ENCODE measurements at regions not wholly inside any gene's neighbourhood (a gene's known extent, or its start where the extent isn't known, plus 50 kb on each side); places are given as distances from the start of the nearest gene placed in this dataset.

DNA sequence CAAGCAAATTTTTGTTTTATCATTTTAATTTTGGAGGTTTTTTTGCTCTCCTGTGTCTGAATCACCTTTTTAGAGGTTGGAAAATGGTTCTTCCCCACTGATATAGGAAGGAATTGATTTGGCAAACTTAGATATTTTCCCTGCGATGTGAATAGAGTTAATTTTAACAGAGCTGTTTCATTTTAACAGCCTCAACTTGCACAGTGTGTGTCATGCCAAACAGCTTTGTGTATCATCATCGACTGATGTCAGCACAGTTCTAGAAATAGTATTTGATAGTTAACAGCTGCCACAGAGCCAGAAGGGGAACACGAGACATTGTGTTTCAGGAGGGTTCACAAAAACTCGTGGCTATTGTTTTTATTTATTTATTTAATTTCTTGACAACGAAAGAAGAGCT is 243.1 kb upstream of the FOXN3 start:
- DNase-seq = no peak

DNA sequence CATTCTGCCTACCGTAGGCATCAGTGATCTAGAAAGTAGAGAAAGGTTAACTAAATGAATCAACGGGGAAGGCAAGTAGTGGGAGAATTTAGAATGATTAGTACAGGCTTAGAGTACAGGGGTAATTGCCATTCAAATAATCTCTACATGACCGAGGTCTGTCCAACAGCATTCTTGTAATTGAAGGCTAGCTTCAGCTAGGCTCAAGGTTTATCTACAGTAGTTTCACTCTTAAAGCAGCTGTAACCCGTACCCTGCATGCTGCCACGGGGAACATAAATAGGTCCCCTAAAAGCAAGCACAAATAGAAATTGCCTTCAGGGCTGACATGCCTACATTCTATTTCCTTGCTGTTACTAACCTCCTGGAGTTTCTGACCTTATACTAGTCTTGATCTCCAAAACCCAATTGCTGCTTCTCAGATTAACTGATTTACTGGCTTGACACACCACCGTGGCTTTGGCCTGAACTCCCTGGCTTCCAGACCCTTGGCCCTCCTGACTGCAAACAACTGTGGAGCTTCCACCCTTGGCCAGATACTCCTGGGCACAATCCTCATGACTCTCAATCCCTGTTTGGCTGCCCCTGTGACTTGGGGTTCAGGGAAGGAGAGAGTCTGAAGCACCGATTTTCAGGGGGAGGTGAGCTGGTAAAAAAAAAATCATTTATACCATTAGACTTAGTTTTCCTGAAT is 242.1 kb upstream of the FOXN3 start:
- no peak for DNase-seq

DNA sequence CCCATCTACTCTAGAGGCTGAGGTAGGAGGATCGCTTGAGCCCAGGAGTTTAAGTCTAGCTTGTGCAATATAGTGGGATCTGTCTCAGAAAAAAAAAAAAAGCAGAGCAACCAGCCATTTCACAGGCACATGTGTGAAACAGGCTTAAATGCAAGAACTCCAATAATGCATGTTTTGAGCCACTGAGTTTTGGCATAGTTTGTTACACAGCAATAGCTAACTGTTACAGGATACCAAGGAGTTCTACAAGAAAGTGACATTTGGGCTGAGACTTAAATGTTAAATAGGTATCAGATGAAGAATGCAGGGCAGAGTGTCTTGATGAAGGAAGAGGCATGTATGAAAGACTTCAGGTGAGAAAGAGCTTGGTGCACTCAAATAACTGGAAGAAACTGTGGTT is 240.0 kb upstream of the FOXN3 start:
- no peak for DNase-seq

DNA sequence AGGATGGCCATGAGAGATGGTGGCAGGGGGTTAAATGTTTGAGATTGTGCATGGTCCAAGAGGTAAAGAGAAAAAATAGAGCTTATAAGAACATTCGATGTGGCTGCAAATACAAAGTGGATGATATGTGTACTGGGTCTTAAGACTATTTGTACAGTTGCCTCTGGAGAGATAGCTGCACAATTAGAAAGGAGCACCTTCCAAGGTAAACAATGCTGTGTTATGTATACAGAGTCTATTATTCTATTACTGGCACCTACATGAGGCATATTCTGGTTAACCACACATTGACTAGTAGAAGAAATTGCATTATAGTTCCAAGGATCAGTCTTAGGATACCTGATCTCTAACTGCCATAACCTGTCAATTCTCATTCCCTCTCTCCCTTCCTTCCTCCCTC is 238.0 kb upstream of the FOXN3 start:
- DNase-seq = no peak

DNA sequence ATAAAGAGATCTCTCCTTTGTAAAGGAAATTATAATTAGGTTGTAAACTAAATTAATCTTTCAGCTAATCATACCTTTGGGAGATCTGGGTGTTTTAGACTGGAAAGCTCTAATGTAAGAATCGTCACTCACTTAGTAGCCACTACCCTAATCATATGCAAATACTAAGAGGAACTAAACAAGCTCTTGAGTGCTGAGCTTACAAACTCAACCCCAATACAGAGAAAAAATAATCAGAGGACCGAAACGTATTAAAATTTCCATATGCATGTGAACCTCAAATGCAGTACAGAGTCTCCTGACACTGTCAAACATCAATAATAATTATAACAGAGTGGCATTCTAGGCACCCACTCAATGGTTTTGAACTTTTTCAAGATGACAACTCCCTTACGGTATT is 235.3 kb upstream of the FOXN3 start:
- no peak for DNase-seq

DNA sequence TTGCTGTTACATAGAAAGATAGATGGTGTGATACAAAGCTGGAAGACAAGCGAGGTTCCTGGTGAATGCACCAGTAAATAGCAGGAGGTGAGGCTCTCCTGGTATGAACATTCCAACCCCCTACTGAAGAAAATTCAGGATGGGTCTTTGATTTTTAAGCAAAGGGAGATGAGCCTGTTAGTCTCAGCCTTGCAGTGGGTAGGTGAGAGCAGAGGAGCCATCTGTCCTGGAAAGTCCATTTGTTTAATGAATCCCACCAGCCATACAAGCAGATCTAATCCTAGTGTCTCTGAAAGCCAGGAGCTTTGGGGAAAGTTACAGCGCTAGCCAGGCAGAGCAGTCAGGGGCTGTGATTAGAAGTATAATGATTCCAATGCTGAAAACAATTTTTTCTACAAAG is 234.8 kb upstream of the FOXN3 start:
- no peak for DNase-seq

DNA sequence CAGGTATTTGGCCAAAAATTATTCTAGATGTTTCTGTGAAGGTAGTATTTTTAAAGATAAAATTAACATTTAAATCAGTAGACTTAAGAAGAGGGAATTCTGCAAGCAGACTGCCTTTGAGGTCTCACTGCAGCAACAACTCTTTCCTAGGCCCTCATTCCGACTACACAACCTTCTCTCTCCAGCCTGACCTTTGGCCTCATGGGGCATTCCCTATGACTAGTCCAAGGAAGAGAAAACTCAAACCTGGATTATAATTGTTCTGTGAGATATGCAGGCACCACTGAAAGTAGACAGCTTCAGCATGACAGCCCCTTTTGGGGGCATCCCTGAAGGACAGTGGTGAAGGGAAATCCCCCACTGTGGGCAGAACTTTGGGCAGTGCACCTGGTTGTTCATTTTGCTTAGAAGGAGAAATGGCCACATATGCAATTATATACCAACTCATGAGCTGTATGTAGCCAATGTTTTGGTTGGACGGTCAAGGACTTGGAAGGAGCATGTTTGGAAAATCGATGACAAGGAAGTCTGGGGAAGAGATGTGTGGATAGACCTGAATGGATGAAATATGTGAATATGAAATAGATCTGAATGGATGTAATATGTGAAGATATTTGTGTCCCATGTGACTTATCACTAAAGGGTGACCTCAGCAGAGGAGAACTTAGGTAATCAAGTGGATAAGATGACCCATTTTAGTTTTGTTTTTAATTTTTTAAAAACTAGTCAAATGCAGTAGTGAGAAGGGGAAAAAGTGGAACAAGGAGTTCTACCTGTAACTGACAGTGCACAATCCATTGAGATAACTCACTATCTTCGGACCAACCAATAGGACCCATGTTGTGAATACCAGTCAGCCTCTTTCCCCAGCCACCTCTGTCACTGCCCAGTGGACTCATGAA is 233.3 kb upstream of the FOXN3 start:
- no peak for DNase-seq

DNA sequence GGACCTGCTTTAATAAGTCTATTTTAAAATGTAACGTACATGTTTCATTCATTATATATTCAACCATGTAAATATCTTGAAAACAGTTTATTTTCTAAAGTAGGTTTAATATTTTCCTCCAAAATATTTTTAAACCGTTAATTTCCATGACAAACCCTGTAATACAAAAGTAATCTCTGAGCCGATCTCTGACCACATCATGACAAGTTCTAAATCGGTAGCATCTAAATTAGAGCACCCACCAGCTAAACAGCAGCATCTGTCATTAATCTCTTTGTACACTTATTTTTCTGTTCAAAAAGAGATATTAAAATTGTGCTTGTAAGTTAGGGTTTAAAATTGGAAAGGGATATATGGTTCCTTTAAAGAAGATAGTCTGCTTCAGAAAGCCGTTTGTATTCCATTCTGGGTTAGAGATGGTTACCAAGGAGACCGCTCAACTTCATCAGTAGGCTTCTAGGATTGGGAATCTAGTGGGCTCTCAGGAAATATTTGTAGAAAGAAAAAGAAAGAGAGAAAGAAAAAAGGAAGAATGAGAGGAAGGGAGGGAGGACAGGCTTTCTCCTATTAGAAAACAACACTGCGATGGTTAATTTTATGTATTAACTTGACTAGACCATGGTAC is 232.5 kb upstream of the FOXN3 start:
- DNase-seq = no peak

DNA sequence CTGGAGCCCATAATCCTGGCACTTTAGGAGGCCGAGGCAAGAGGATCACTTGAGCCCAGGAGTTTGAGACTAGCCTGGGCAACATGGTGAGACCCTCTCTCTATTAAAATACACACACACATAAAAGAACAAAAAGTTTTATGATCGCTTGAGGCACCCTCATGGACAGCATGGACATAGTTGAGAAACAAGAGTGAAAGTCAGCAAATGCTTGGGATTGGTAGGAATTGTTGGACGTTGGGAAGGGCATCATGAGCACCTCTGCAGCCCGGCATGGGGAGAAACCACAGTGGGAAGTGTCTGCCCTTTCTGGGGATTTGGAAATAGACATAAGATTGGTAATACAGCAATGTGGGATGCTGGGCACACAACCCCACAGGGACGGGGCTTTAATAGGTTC is 231.9 kb upstream of the FOXN3 start:
- DNase-seq = no peak

DNA sequence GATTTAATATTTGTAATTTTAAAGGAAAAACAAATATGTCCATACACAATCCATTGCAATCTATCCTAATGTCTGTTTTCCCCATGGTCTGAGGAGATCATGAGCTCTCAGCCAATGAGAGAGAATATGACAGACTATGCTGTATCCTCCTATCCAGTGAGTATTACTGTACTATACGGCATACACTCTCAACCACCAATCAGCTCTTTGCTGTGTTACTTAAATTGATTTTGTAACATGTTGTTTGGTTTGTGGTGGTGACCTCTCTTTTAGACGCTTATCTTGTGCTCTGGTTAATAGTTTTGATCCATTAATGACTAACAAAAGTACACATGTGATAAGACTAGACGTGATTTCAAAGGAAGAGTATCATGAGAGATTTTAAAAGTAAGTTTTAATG is 231.5 kb upstream of the FOXN3 start:
- no peak for DNase-seq

DNA sequence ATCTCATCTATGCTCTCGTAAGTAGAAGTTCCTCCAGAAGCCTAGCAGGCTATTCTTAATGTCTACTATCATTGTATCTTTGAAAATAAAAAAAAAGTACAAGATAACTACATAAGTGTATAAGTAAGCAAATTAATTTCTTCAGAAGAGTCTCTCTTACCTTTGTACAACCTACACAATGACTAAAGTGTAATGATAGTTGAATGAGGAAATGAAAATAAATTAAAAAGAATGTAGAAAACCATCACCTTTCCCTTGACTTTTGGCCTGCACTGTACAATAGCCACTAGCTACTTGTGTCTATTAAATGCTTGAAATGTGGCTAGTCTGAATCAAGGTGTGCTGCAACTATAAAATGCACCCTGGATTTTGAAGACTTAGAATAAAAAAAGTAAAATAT is 229.9 kb upstream of the FOXN3 start:
- no peak for DNase-seq

DNA sequence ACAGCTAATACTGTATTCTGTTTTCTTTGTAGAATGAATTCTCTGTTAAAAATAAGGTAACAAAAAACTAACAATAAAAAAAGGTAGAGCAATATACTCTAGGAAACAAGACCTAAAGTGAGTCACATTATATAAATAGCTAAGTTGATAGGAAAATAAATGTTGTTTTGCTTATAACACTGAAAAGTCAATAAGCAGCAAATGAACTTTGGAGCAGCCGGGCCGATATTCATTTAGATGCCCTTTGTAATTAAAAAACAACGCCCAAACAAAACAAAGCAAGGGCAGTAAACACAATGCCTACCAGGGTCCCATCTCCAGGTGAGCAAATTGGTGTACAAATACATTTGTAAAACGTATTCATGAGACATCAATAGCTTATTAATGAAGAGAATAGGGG is 227.6 kb upstream of the FOXN3 start:
- no peak for DNase-seq

DNA sequence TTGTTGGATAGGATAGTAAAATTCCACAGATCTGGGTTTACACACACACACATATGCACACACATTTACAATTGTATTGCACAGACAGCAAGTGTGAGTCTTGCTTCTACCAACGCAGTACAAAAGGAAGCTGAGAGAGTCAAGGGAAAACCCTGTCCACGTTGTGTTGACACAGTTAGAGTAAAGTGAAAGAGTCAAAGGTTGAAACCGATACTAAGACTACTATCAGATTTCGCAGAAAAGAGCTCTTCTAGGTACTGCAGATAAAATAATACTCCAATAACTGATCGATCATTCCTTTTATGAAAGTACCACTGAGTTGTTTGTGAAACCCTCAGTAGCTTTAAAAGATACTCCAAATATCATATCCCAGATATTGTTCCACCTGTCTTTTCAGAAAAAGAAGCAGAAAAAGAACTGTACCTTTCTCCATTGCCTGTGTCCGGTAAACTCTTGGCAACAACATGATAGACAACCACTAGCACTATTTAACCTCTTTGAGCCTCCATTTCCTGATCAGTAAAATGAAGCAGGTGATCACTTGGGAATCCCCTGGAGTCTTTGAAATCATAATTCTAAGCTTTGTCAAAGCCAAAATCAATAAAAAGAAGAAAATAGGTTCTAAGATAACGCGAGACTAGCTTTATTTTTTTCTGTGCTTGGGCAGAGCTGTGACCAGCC is 224.6 kb upstream of the FOXN3 start:
- no peak for DNase-seq

DNA sequence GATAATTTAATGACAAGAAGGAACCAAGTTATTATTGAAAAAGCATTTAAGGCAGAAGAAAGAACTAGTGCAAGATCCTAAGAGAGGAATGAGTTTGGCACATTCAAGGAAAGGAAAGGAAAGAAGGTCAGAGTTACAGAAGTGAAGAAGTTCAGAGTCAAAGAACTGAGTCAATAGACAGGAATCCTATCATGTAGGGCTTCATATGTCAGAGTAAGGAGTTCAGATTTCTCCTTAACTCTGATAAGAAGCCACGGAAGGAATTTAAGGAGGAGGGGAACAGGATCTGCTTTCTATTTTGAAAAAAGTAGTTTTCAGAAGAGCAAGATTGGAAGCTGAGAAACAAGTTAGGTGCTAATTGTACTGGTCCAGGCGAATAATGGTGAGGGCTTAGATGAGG is 223.1 kb upstream of the FOXN3 start:
- DNase-seq = no peak

DNA sequence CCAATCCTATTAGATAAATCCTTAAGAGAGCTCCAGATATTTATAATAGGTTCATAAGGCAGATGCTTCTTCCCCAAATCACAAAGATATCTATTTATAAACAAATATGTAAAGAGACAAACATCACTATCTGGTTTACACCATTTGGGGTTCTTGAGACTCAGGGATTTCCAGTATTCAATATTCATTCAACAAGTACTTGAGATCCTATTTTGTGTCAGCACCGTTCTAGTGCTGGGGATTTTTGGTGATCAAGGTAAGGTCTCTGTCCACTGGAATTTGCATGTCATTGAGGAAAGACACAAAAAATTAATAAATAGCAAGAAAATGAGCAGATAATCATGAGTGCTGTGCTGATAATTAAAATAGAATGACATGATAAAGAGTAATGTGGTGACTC is 222.7 kb upstream of the FOXN3 start:
- DNase-seq = no peak

DNA sequence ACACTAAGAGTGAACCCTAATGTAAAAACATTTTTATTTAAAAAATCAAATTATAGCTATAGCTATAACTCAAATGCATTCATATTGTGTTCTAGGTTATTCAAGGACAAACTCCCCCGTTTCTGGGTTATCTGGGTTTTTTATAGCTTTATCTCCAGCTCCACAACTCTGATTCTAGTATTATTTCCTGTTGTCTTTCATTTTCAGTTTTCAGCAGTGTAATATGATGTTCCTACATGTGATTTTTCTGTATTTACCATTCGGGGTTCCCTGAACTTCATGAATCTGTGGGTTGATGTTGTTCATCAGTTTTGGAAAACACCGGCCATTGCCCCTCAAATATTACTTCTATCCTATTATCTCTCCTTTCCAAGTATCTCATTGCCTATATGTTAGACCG is 221.9 kb upstream of the FOXN3 start:
- DNase-seq = no peak

DNA sequence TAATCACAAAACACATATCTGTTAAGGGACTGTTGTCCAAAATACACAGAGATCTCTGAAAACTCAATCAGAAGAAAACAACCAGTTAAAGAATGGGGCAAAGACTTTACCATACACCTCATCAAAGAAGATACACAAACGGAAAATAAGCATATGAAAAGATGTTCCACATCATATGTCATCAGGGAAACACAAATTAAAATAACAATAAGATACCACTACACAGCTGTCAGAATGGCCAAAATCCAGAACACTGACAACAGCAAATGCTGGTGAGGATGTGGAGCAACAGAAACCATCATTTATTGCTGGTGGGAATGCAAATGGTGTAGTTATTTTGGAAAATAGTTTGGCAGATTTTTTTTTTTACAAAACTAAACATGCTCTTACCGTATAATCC is 220.5 kb upstream of the FOXN3 start:
- DNase-seq = no peak

DNA sequence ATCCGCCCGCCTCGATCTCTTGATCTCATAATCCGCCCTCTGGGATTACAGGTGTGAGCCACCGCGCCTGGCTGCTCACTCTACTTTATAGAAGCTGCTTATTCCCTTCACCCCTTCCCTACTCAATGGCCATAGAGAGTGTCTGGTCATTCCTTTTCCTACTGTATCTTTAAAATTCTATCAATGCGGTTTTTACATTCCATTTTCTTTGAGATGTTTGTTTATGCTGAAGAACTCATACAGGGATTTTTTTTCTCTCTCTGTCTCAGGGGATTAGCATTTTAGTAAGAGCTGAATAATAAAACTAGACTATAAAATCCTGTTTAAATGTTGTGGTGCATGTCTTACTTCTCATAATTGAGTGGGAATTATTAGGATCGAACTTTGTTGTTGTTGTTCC is 218.6 kb upstream of the FOXN3 start:
- DNase-seq = no peak

DNA sequence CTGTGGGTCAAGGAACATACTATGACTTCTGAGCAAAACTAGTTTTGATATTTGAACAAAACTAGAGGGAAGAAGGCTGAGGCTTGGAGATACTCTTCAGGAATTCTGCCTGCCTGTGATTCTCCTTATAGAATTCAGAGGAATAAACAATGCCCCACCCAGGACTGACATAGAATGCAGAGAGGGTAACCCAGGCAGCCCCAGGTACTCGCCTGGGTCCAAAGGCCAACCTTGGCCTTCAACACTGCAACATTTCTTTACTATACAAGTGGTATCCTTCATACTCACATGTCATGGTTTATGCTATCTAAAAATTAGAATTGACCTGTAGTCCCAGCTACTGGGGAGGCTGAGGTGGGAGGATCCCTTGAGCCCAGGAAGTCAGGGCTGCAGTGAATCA is 217.0 kb upstream of the FOXN3 start:
- DNase-seq = no peak

DNA sequence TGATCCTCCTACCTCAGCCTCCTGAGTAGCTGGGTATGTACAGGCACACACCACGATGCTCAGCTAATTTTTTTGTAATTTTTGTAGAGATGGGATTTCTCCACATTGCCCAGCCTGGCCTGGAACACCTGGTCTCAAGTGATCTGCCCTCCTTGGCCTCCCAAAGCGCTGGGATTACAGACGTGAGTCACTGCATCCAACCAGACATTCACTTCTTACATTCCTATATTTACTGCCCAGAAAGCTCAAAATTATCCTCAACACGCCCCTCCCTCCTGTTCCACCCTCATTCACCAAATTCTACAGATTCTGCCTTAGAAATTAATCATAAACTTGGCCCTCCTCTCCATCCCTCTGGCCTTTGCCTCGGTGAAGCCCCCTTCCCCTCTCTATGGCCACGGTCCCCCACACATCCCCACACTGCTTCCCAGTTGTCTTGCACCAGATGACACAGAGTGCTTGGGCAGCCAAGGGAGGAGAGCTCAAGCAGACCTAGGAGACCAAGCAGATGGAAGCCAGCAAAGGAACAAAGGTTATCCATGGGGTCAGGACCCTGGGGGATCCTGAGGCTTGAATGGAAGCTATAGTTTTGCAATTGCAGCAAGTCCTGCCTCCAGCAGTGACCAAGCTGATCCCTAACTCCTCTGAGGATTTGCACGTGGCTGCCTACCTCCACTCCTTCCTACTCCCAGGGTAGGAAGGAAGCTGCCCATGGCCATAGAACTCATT is 213.2 kb upstream of the FOXN3 start:
- DNase-seq = no peak

DNA sequence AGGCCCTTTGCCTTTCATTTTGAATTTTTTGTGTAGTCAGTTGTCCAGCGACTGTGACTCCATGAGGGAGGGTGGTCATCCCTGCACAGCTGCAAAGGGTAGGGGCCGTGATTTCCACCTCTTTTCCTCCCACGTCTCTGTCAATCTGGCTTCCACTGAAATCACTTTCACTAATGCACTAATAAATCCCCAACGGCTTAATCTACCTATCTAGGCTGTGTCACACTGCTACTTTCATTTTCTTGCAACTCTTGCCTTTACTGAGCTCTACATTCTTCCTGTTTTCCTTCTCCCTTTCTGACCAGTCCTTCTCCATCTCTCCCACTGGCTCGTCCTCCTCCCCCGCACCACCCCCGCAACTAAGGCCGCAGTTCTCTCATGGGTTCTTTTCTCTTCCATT is 212.3 kb upstream of the FOXN3 start:
- no peak for DNase-seq

DNA sequence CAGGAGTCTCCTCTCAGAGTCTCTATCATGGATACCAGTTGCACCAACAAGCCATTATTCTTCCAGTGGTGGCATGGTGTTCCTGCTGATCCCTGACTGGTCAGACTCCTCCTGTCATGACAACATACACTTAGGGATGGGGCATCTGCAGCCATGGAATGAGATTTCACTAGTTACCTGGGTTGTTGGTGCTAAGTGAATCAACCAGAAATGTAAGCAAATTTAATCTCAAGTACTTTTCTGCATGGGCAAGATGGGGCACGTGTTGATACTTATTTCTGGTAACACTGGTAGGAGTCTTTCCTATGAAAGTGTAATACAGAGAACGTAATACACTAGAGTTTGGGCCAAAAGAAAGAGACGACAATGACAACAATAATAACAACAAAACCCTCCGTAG is 211.5 kb upstream of the FOXN3 start:
- DNase-seq = no peak

DNA sequence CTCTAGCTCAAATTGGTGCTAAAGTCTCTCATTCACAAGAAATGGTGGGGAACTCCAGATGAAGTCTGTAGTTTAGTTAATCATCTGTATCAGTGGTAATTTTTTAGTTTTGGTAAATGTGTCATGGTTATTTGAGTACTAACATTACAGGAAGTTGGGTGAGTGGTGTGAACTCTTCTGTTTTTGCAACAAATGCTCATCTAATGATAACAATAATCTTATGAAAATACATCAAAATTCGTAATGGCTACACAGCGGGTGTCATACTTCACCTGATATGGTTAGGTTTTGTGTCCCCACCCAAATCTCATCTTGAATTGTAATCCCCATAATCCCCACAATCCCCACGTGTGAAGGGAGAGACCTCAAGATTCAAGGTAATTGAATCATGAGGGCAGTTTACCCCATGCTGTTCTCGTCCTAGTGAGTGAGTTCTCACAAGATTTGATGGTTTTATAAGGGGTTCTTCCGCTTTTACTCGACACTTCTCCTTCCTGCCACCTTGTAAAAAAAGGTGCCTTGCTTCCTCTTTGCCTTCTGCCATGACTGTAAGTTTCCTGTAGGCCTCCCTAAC is 209.3 kb upstream of the FOXN3 start:
- no peak for DNase-seq

Data from 8988T (cell line).